T-helper 17 cell (primary cell): ENCODE measurements at regions not wholly inside any gene's neighbourhood (a gene's known extent, or its start where the extent isn't known, plus 50 kb on each side); places are given as distances from the start of the nearest gene placed in this dataset.

Experiments
- ATAC-seq: fragments of 150-1000 bp; cut with Tn5 transposase; 2 replicates; pipeline ENCODE4 v1.10.0; 2021; ENCODE audit warnings: mild to moderate bottlenecking, moderate library complexity
- DNase-seq, 3 donors: peaks; one replicate each; pipeline versions ENCODE4 v3.0.0 to v3.0.0-alpha.2; 2020 to 2021
- H3K9me3 ChIP-seq: one replicate; pipeline ENCODE4 v1.7.0; 2013; ENCODE audit warnings: low read length, mild to moderate bottlenecking; ENCODE audit not compliant: control insufficient read depth, poor library complexity, severe bottlenecking
- H3K27ac Mint-ChIP-seq: one replicate; pipeline ENCODE4 v1.8.0; 2022; ENCODE audit warnings: mild to moderate bottlenecking, moderate library complexity, mixed read lengths
- H3K27me3 Mint-ChIP-seq: one replicate; pipeline ENCODE4 v1.8.0; 2022; ENCODE audit warnings: mixed read lengths
- H3K36me3 Mint-ChIP-seq: one replicate; pipeline ENCODE4 v1.8.0; 2022; ENCODE audit warnings: low read depth, mixed read lengths
- H3K4me1 Mint-ChIP-seq: one replicate; pipeline ENCODE4 v1.8.0; 2022; ENCODE audit warnings: mild to moderate bottlenecking, mixed read lengths
- H3K4me3 Mint-ChIP-seq: one replicate; pipeline ENCODE4 v1.8.0; 2022; ENCODE audit warnings: mild to moderate bottlenecking, moderate library complexity, mixed read lengths

GRCh38 chr2:40606862-40607261, 155.0 kb upstream of the SLC8A1 start:
- H3K27me3 Mint-ChIP-seq: no peaks in the 10 kb centered on the region
- ATAC-seq (no peak), DNase-seq (no peak)
- H3K36me3 Mint-ChIP-seq: no peaks in the 10 kb centered on the region
- H3K4me3 Mint-ChIP-seq: no peak overlapping the region
- no peaks in the 10 kb centered on the region for H3K9me3 ChIP-seq
- H3K27ac Mint-ChIP-seq: no peak overlapping the region
- H3K4me1 Mint-ChIP-seq: no peaks in the 10 kb centered on the region

- no peaks in the 10 kb centered on the region for H3K36me3 Mint-ChIP-seq
Observed at GRCh38 chr2:40611196-40611595, 159.3 kb upstream of the SLC8A1 start.

GRCh38 chr2:40625849-40626248, 174.0 kb upstream of the SLC8A1 start:
- no peaks in the 10 kb centered on the region for H3K27me3 Mint-ChIP-seq
- H3K36me3 Mint-ChIP-seq: no peaks in the 10 kb centered on the region
- H3K9me3 ChIP-seq: no peaks in the 10 kb centered on the region
- no peak overlapping the region for H3K27ac Mint-ChIP-seq
- DNase-seq: no peak
- H3K4me3 Mint-ChIP-seq: no peak overlapping the region
- ATAC-seq: no peak
- no peaks in the 10 kb centered on the region for H3K4me1 Mint-ChIP-seq

More at GRCh38 chr2:40611196-40611595, 159.3 kb upstream of the SLC8A1 start:
- Mint-ChIP-seq H3K27ac (no peak overlapping the region), H3K4me3 (no peak overlapping the region), H3K27me3 (no peaks in the 10 kb centered on the region), H3K4me1 (no peaks in the 10 kb centered on the region)
- no peak for ATAC-seq
- no peak for DNase-seq
- H3K9me3 ChIP-seq: no peaks in the 10 kb centered on the region

- no peak overlapping the region for H3K27ac Mint-ChIP-seq
- DNase-seq (no peak), ATAC-seq (no peak)
- no peaks in the 10 kb centered on the region for H3K36me3 Mint-ChIP-seq
- no peaks in the 10 kb centered on the region for H3K27me3 Mint-ChIP-seq
- H3K9me3 ChIP-seq: no peaks in the 10 kb centered on the region
- H3K4me1 Mint-ChIP-seq: no peaks in the 10 kb centered on the region
- H3K4me3 Mint-ChIP-seq: no peak overlapping the region
Observed at GRCh38 chr2:40628556-40628955, 176.7 kb upstream of the SLC8A1 start.

- Mint-ChIP-seq H3K27ac (no peak overlapping the region), H3K36me3 (no peaks in the 10 kb centered on the region), H3K4me3 (no peak overlapping the region), H3K4me1 (no peaks in the 10 kb centered on the region), H3K27me3 (no peaks in the 10 kb centered on the region)
- no peaks in the 10 kb centered on the region for H3K9me3 ChIP-seq
- ATAC-seq (no peak), DNase-seq (no peak)
Observed at GRCh38 chr2:40629768-40630434, 178.0 kb upstream of the SLC8A1 start.

- Mint-ChIP-seq H3K27me3 (no peaks in the 10 kb centered on the region), H3K4me3 (no peak overlapping the region), H3K27ac (no peak overlapping the region), H3K4me1 (no peaks in the 10 kb centered on the region), H3K36me3 (no peaks in the 10 kb centered on the region)
- DNase-seq (no peak), ATAC-seq (no peak)
- no peaks in the 10 kb centered on the region for H3K9me3 ChIP-seq
Observed at GRCh38 chr2:40639320-40639719, 187.4 kb upstream of the SLC8A1 start.

GRCh38 chr2:40642237-40642636, 190.3 kb upstream of the SLC8A1 start:
- Mint-ChIP-seq H3K36me3 (no peaks in the 10 kb centered on the region), H3K4me3 (no peak overlapping the region), H3K27ac (no peak overlapping the region), H3K27me3 (no peaks in the 10 kb centered on the region), H3K4me1 (no peaks in the 10 kb centered on the region)
- DNase-seq (no peak), ATAC-seq (no peak)
- no peaks in the 10 kb centered on the region for H3K9me3 ChIP-seq

- H3K9me3 ChIP-seq: no peaks in the 10 kb centered on the region
- H3K27ac Mint-ChIP-seq: no peak overlapping the region
- H3K4me3 Mint-ChIP-seq: no peak overlapping the region
- ATAC-seq (no peak), DNase-seq (no peak)
- no peaks in the 10 kb centered on the region for H3K4me1 Mint-ChIP-seq
- H3K36me3 Mint-ChIP-seq: no peaks in the 10 kb centered on the region
- no peaks in the 10 kb centered on the region for H3K27me3 Mint-ChIP-seq
Observed at GRCh38 chr2:40642726-40643125, 190.8 kb upstream of the SLC8A1 start.

GRCh38 chr2:40646642-40647041, 194.8 kb upstream of the SLC8A1 start:
- H3K4me3 Mint-ChIP-seq: no peak overlapping the region
- DNase-seq (no peak), ATAC-seq (no peak)
- no peaks in the 10 kb centered on the region for H3K9me3 ChIP-seq
- H3K4me1 Mint-ChIP-seq: no peaks in the 10 kb centered on the region
- no peaks in the 10 kb centered on the region for H3K36me3 Mint-ChIP-seq
- H3K27ac Mint-ChIP-seq: no peak overlapping the region
- H3K27me3 Mint-ChIP-seq: no peaks in the 10 kb centered on the region

GRCh38 chr2:40652155-40652554, 200.3 kb upstream of the SLC8A1 start:
- Mint-ChIP-seq H3K36me3 (no peaks in the 10 kb centered on the region), H3K27me3 (no peaks in the 10 kb centered on the region), H3K4me3 (no peak overlapping the region), H3K4me1 (no peaks in the 10 kb centered on the region), H3K27ac (no peak overlapping the region)
- H3K9me3 ChIP-seq: no peaks in the 10 kb centered on the region
- DNase-seq (no peak), ATAC-seq (no peak)

GRCh38 chr2:40653829-40654228, 201.9 kb upstream of the SLC8A1 start:
- no peaks in the 10 kb centered on the region for H3K36me3 Mint-ChIP-seq
- DNase-seq: no peak
- H3K4me3 Mint-ChIP-seq: no peak overlapping the region
- H3K4me1 Mint-ChIP-seq: no peaks in the 10 kb centered on the region
- H3K27me3 Mint-ChIP-seq: no peaks in the 10 kb centered on the region
- H3K27ac Mint-ChIP-seq: no peak overlapping the region
- no peaks in the 10 kb centered on the region for H3K9me3 ChIP-seq
- ATAC-seq: no peak

GRCh38 chr2:40654346-40654745, 202.5 kb upstream of the SLC8A1 start:
- no peaks in the 10 kb centered on the region for H3K36me3 Mint-ChIP-seq
- DNase-seq (no peak), ATAC-seq (no peak)
- H3K4me1 Mint-ChIP-seq: no peaks in the 10 kb centered on the region
- no peaks in the 10 kb centered on the region for H3K9me3 ChIP-seq
- no peak overlapping the region for H3K4me3 Mint-ChIP-seq
- H3K27me3 Mint-ChIP-seq: no peaks in the 10 kb centered on the region
- H3K27ac Mint-ChIP-seq: no peak overlapping the region

- DNase-seq (no peak), ATAC-seq (no peak)
- Mint-ChIP-seq H3K27me3 (no peaks in the 10 kb centered on the region), H3K27ac (no peak overlapping the region), H3K4me3 (no peak overlapping the region), H3K4me1 (no peaks in the 10 kb centered on the region), H3K36me3 (no peaks in the 10 kb centered on the region)
- no peaks in the 10 kb centered on the region for H3K9me3 ChIP-seq
Observed at GRCh38 chr2:40658941-40659340, 207.1 kb upstream of the SLC8A1 start.

- DNase-seq (no peak), ATAC-seq (no peak)
- Mint-ChIP-seq H3K36me3 (no peaks in the 10 kb centered on the region), H3K27me3 (no peaks in the 10 kb centered on the region), H3K4me3 (no peak overlapping the region), H3K4me1 (no peaks in the 10 kb centered on the region), H3K27ac (no peak overlapping the region)
- no peaks in the 10 kb centered on the region for H3K9me3 ChIP-seq
Observed at GRCh38 chr2:40665493-40666232, 213.8 kb upstream of the SLC8A1 start.
